Right cardiac atrium (tissue), 5 donors: ENCODE measurements at regions not wholly inside any gene's neighbourhood (a gene's known extent, or its start where the extent isn't known, plus 50 kb on each side); places are given as distances from the start of the nearest gene placed in this dataset.
"Not testable (repeated sequence)": the region's sequence is repeated elsewhere in the genome, so short reads cannot be mapped to it uniquely, and the experiment has no call there.

Experiments
- ATAC-seq, 2 donors: fragments of 200-7000 bp; cut with Tn5 transposase; one replicate each; pipeline versions ENCODE4 v1.8.0 to v1.9.1; 2020; ENCODE audit warnings: moderate library complexity in 2 of 2, mild to moderate bottlenecking in 1 of 2
- DNase-seq, 3 donors: peaks; one replicate each; pipeline ENCODE4 v3.0.0-alpha.2; 2020
- H3K27ac ChIP-seq: one replicate; pipeline ENCODE4 v1.5.1; 2013; ENCODE audit warnings: mild to moderate bottlenecking, low read length, control low read depth, moderate library complexity
- H3K27me3 ChIP-seq: one replicate; pipeline ENCODE4 v1.6.1; 2013; ENCODE audit not compliant: control insufficient read depth, insufficient read depth
- H3K4me1 ChIP-seq: one replicate; pipeline ENCODE4 v1.6.1; 2013; ENCODE audit warnings: low read length; ENCODE audit not compliant: control insufficient read depth, insufficient read depth
- H3K4me3 ChIP-seq: one replicate; pipeline ENCODE4 v1.5.1; 2013; ENCODE audit warnings: low read length, control low read depth
- H3K9me3 ChIP-seq: one replicate; pipeline ENCODE4 v1.6.1; 2013; ENCODE audit warnings: low read length; ENCODE audit not compliant: control insufficient read depth
- WGBS: extraction: QIAGEN DNeasy Blood & Tissue Kit; methylation state at CpG from one replicate; pipeline ENCODE4 v1.1.7; 2013; 5-methylcytosine and 5-hydroxymethylcytosine counted together
- intact Hi-C, 4 donors: fragments of 100-400 bp; cut with DNase I; formaldehyde crosslinking; loops; one replicate each; pipeline versions ENCODE4 v1.11.0 to v1.14.0; 2022 to 2023
- donor health status: healthy with polysubstance abuse.
- donor health status: DM: no; HTN: yes; CAD: no.
- donor health status: DM: no; HTN: no; CAD: no.
- donor health status: DM: no; HTN: yes; CAD: no; lungs with severe emphysema.
- donor health status: DM: yes; HTN: yes; CAD: no.

GRCh38 chr15:58313810-58314592 is 117.8 kb upstream of the LIPC start:
- 65% methylated on average over 6 of the region's 6 CpGs for WGBS
- Histone ChIP-seq H3K9me3 (no peaks in the 10 kb centered on the region), H3K4me1 (peaks cover 7% of the 10 kb centered on the region), H3K4me3 (no peak overlapping the region), H3K27ac (no peak overlapping the region), H3K27me3 (no peaks in the 10 kb centered on the region)
- DNase-seq (no peak), ATAC-seq (no peak)
- intact Hi-C loops: no loop called here

DNA sequence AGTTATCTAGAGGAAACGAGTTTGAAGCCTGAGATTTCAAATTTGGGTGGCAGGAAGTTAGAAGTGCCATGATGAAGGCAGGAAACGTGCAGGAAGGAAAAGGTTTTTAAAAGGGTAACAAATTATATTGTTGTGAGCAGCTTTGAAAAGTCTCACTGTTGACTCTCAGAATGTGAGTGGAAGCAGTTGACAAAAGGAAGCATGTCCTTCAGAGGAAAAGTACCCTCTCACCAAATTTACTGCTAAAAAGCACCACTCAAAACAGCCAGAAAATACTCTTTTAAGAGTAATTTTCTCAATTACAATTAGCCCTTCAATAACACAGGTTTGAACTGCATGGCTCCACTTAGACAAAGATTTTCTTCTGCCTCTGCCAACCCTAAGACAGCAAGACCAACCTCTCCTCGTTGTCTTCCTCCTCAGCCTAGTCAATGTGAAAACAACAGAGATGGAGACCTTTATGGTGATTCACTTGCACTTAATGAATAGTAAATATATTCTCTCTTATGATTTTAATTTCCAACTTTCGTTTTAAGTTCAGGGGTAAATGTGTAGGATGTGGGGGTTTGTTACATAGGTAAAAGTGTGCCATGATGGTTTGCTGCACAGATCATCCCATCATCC is 117.1 kb upstream of the LIPC start:
- ATAC-seq: no peak

DNA sequence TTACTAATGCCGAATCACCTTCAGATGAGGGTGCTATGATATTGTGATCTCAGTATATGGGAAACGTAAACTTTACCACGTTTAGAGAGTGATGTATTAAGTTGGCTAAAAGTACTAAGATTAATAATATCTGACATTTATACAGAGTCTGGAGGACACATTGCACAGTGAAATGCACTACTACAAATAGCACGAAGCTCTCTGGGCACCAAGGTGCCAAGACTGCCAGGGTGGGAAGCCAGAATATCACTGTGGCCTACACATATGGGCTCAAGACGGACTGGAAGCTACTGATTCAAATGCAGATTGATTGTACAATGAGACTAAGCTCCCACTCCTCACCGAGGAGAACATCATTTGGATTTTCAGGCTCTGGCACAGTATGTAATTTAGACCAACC is 113.3 kb upstream of the LIPC start:
- Histone ChIP-seq H3K4me1 (no peaks in the 10 kb centered on the region), H3K4me3 (no peak overlapping the region), H3K27ac (no peak overlapping the region), H3K27me3 (no peaks in the 10 kb centered on the region), H3K9me3 (no peaks in the 10 kb centered on the region)
- intact Hi-C loops: no loop called here
- DNase-seq (no peak), ATAC-seq (no peak)
- WGBS: 84% methylated on average over 6 of the region's 6 CpGs

More for the DNA sequence above, 117.1 kb upstream of the LIPC start:
- 59% methylated on average over 4 of the region's 4 CpGs for WGBS
- H3K27ac ChIP-seq: no peak overlapping the region
- no peaks in the 10 kb centered on the region for H3K9me3 ChIP-seq
- intact Hi-C loops: no loop called here
- peaks cover 7% of the 10 kb centered on the region for H3K4me1 ChIP-seq
- DNase-seq: no peak
- H3K27me3 ChIP-seq: no peaks in the 10 kb centered on the region
- no peak overlapping the region for H3K4me3 ChIP-seq

DNA sequence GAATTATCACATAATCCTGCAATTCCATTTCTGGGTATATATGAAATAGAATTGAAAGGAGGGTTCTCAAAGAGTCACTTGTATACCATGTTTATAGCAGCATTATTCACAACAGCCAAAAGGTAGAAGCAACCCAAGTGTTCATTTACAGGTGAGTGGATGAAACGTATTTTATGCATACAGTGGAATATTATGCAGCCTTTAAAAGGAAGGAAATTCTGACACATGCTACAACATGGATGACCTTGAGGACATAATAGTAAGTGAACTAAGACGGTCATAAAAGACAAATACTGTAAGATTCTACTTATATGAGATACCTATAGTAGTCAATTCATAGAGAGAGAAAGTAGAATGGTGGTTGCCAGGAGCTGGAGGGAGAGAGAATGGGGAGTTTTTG is 110.8 kb upstream of the LIPC start:
- no peak for DNase-seq
- WGBS: 97% methylated on average over 2 of the region's 2 CpGs
- H3K27ac ChIP-seq: no peak overlapping the region
- ATAC-seq: no peak
- H3K27me3 ChIP-seq: no peaks in the 10 kb centered on the region
- H3K9me3 ChIP-seq: no peaks in the 10 kb centered on the region
- no peak overlapping the region for H3K4me3 ChIP-seq
- intact Hi-C loops: no loop called here
- H3K4me1 ChIP-seq: no peaks in the 10 kb centered on the region

DNA sequence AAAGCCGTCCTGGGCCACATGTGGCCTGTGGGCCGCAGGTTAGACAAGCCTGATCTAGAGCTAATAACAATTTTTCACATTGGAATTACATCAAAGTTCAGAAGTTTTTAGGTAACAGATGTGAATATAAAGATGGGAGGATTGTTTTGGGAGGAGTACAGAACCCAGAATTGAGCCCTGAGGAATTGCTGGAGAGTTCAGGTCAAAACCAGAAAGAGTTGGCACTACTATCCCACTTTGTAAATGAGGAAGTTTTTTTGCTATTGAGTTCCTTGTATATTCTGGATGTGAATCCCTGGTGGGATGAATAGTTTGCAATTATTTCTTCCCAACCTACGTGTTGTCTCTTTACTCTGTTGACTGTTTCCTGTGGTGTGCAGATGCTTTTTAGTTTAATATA is 109.5 kb upstream of the LIPC start:
- Histone ChIP-seq H3K4me3 (no peak overlapping the region), H3K27ac (no peak overlapping the region), H3K9me3 (no peaks in the 10 kb centered on the region), H3K4me1 (no peaks in the 10 kb centered on the region), H3K27me3 (no peaks in the 10 kb centered on the region)
- 84% methylated on average over 3 of the region's 3 CpGs for WGBS
- DNase-seq (no peak), ATAC-seq (no peak)
- intact Hi-C loops: no loop called here

GRCh38 chr15:58323321-58323720 is 108.5 kb upstream of the LIPC start:
- DNase-seq, H3K4me1 ChIP-seq, H3K9me3 ChIP-seq, H3K27ac ChIP-seq, H3K27me3 ChIP-seq, ATAC-seq, intact Hi-C loops, H3K4me3 ChIP-seq: not testable (repeated sequence)
- 45% methylated on average over 1 of the region's 1 CpG for WGBS

DNA sequence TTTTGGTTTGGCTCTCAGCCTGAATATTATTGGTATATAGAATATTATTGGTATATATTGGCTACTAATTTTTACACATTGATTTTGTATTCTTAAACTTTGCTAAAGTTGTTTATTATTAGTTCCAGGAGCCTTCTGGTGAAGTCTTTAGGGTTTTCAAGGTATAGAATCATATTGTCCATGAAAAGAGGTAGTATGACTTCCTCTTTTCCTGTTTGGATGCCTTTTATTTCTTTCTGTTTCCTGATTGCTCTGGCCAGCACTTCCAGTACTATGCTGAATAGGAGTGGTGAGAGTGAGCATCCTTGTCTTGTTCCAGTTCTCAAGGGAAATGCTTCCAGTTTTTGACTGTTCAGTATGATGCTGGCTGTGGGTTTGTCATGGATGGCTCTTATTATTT is 107.3 kb upstream of the LIPC start:
- DNase-seq (no peak), ATAC-seq (no peak)
- intact Hi-C loops: no loop called here
- Histone ChIP-seq H3K4me1 (no peaks in the 10 kb centered on the region), H3K27me3 (no peaks in the 10 kb centered on the region), H3K9me3 (no peaks in the 10 kb centered on the region), H3K4me3 (no peak overlapping the region), H3K27ac (no peak overlapping the region)

DNA sequence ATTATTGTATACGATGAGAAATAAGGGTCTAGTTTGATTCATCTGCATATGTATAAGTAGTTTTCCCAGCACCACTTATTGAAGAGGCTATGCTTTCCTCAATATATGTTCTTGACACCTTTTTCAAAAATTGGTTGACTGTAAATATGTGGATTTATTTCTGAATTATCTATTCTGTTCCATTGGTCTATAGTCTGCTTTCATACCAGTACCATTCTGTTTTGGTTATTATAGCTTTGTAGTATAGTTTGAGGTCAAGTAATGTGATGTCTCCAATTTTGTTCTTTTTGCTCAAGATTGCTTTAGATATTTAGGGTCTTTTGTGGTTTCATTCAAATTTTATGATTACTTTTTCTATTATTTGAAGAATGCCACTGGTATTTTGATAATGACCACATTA is 103.8 kb upstream of the LIPC start:
- Histone ChIP-seq H3K27ac (no peak overlapping the region), H3K4me3 (no peak overlapping the region), H3K27me3 (no peaks in the 10 kb centered on the region), H3K9me3 (no peaks in the 10 kb centered on the region), H3K4me1 (peaks cover 14% of the 10 kb centered on the region)
- no peak for DNase-seq
- intact Hi-C loops: no loop called here
- 99% methylated on average over 1 of the region's 1 CpG for WGBS
- no peak for ATAC-seq

- no peak overlapping the region for H3K4me3 ChIP-seq
- intact Hi-C loops: no loop called here
- no peak overlapping the region for H3K27ac ChIP-seq
- ATAC-seq (no peak), DNase-seq (no peak)
- WGBS: 83% methylated on average over 2 of the region's 2 CpGs
- no peaks in the 10 kb centered on the region for H3K9me3 ChIP-seq
- H3K4me1 ChIP-seq: peaks cover 14% of the 10 kb centered on the region
- no peaks in the 10 kb centered on the region for H3K27me3 ChIP-seq
Observed at GRCh38 chr15:58329211-58329610, 102.6 kb upstream of the LIPC start.

DNA sequence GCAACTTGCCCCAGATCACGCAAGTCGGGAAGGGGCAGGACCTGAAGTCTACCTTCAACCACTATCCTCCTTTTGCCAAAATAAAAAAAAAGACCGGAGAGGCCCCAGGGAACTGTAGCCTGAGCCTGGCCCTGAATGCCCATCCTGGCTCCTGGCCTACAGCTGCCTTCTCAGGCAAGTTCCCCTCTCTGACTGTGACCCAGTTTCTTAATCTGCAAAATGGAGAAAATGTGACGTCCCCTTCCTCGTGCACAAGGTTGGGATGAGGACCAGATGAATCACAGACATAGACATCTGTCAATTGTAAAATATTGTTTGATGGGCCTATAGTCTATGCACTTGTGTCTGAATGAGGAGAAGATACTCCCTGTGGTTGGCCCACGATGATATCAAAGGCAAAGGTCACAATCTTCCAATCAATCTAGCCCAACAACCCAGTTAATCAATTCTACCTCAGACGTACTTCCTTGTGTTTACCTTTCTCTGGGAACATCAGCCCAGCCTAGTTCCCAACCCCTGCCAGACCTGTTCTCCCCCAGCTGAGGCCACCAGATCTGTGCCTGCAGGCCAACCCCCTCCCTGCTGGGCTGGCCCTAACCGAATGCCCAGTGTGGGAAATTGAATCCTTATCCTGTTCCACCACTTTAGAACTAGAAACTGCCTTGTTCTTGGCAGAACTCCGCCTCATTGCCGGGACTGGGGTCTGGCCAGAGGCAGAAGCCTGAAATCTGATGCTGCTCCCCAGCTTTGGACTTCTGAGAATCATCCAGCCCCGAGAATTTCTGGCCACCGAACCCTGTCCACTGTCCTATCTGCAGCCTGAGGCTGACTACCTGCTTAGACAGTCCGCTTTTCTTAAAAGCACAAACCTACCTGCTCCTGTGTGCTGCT is 101.8 kb upstream of the LIPC start:
- peak in 1 of 2 donors; percentile 38 for ATAC-seq
- peaks cover 14% of the 10 kb centered on the region for H3K4me1 ChIP-seq

More for the DNA sequence above, 101.8 kb upstream of the LIPC start:
- H3K27ac ChIP-seq: peak overlapping the region; percentile 5
- peak in 2 of 3 donors; percentile 37 to 65 for DNase-seq
- no peaks in the 10 kb centered on the region for H3K27me3 ChIP-seq
- intact Hi-C loops: no loop called here
- 66% methylated on average over 13 of the region's 13 CpGs for WGBS
- H3K9me3 ChIP-seq: peaks cover 3% of the 10 kb centered on the region
- H3K4me3 ChIP-seq: no peak overlapping the region
